ENCODE measurements at regions not wholly inside any gene's neighbourhood (a gene's known extent, or its start where the extent isn't known, plus 50 kb on each side); places are given as distances from the start of the nearest gene placed in this dataset.

GRCh38 chr13:21240586-21240985 is 64.1 kb downstream of the MRPL57 start:
- TF ChIP-seq POLR2AphosphoS5 (IDR thresholded peaks at IDR 0.05; ENCODE audit: low read depth, low read length): no peak
- TF ChIP-seq POLR2A (IDR thresholded peaks at IDR 0.05; ENCODE audit: low read depth, low read length): no peak

Measured in GM12891 (cell line).